HEK293 (cell line): ENCODE measurements at regions not wholly inside any gene's neighbourhood (a gene's known extent, or its start where the extent isn't known, plus 50 kb on each side); places are given as distances from the start of the nearest gene placed in this dataset.
A peak's percentile ranks its signal among the peaks of the same experiment; 100 is the strongest.

ENCODE experiments used
- CTCF ChIA-PET: fragments of 350-600 bp; formaldehyde crosslinking; extraction: SDS; loops from one replicate; lab custom pipeline; 2021; ENCODE audit warnings: antibody characterized with exemption; lab: Yijun Ruan, JAX
- POLR2A ChIA-PET: fragments of 300-600 bp; formaldehyde crosslinking; extraction: SDS; loops from one replicate; lab custom pipeline; 2020; ENCODE audit warnings: antibody characterized with exemption, inconsistent platforms; lab: Yijun Ruan, JAX
- H3K27ac ChIP-seq: fragments of 200-500 bp; sonication (Bioruptor generic); 2 replicates; pipeline ENCODE4 v1.5.1; 2014; ENCODE audit warnings: low read depth, low read length, control low read depth, inconsistent platforms; ENCODE audit errors: extremely low read depth
- H3K36me3 ChIP-seq, 2 experiments: fragments of 200-500 bp in 1 of 2; sonication (Bioruptor generic) in 1 of 2; 1 replicate in 1 of 2; 2 replicates in 1 of 2; pipeline ENCODE4 v1.5.1; 2014 to 2017; ENCODE audit warnings: inconsistent platforms in 2 of 2, low read length in 2 of 2; ENCODE audit not compliant: control insufficient read depth in 2 of 2, insufficient read depth in 1 of 2
- H3K4me1 ChIP-seq: fragments of 200-500 bp; sonication (Bioruptor generic); 2 replicates; pipeline ENCODE4 v1.5.1; 2014; ENCODE audit warnings: mild to moderate bottlenecking, low read length, inconsistent platforms; ENCODE audit not compliant: control insufficient read depth, insufficient read depth
- H3K4me3 ChIP-seq: 2 replicates; pipeline ENCODE4 v1.5.1; 2011; ENCODE audit warnings: low read depth, mild to moderate bottlenecking, control low read depth, low read length, moderate library complexity
- H3K9me3 ChIP-seq: fragments of 200-500 bp; sonication (Bioruptor generic); 2 replicates; pipeline ENCODE4 v1.5.1; 2014; ENCODE audit warnings: low read depth, low read length, inconsistent platforms; ENCODE audit not compliant: control insufficient read depth, insufficient read depth
- SALL2 ChIP-seq: fragments of 450-650 bp; formaldehyde crosslinking; IDR thresholded peaks from 2 replicates; pipeline ENCODE4 v1.5.0; 2017; ENCODE audit warnings: missing biosample characterization, mild to moderate bottlenecking, missing genetic modification characterization, borderline replicate concordance
- ZBTB1 ChIP-seq: fragments of 450-650 bp; formaldehyde crosslinking; IDR thresholded peaks from 2 replicates; pipeline ENCODE4 v1.5.1; 2016; ENCODE audit warnings: missing biosample characterization, missing genetic modification characterization
- ZEB2 ChIP-seq: fragments of 450-650 bp; formaldehyde crosslinking; IDR thresholded peaks from 2 replicates; pipeline ENCODE4 v1.5.1; 2016; ENCODE audit warnings: missing biosample characterization, missing genetic modification characterization
- ZFP3 ChIP-seq: fragments of 450-650 bp; formaldehyde crosslinking; IDR thresholded peaks from 2 replicates; pipeline ENCODE4 v1.5.1; 2016; ENCODE audit warnings: low read depth, missing biosample characterization, missing genetic modification characterization
- ZFP69B ChIP-seq: fragments of 450-650 bp; formaldehyde crosslinking; IDR thresholded peaks from 2 replicates; pipeline ENCODE4 v1.5.1; 2016; ENCODE audit warnings: missing biosample characterization, missing genetic modification characterization
- ZIC2 ChIP-seq: fragments of 450-650 bp; formaldehyde crosslinking; IDR thresholded peaks from 2 replicates; pipeline ENCODE4 v1.5.1; 2016; ENCODE audit warnings: missing biosample characterization, missing genetic modification characterization
- ZNF211 ChIP-seq: fragments of 450-650 bp; formaldehyde crosslinking; IDR thresholded peaks from 2 replicates; pipeline ENCODE4 v1.5.1; 2016; ENCODE audit warnings: low read depth, missing biosample characterization, missing genetic modification characterization
- ZNF311 ChIP-seq: fragments of 450-650 bp; formaldehyde crosslinking; IDR thresholded peaks from 2 replicates; pipeline ENCODE4 v1.5.1; 2017; ENCODE audit warnings: missing biosample characterization, missing genetic modification characterization, borderline replicate concordance
- ZNF366 ChIP-seq: fragments of 450-650 bp; formaldehyde crosslinking; conservative IDR thresholded peaks from 2 replicates; pipeline ENCODE4 v1.5.1; 2016; ENCODE audit warnings: missing biosample characterization, missing genetic modification characterization
- ZNF391 ChIP-seq: fragments of 450-650 bp; formaldehyde crosslinking; IDR thresholded peaks from 2 replicates; pipeline ENCODE4 v1.5.1; 2016; ENCODE audit warnings: low read depth, missing biosample characterization, missing genetic modification characterization, borderline replicate concordance
- ZNF555 ChIP-seq: fragments of 450-650 bp; formaldehyde crosslinking; conservative IDR thresholded peaks from 2 replicates; pipeline ENCODE4 v1.5.1; 2017; ENCODE audit warnings: missing biosample characterization, mild to moderate bottlenecking, missing genetic modification characterization, inconsistent platforms
- ZNF623 ChIP-seq: fragments of 450-650 bp; formaldehyde crosslinking; IDR thresholded peaks from 2 replicates; pipeline ENCODE4 v1.5.1; 2016; ENCODE audit warnings: missing biosample characterization, missing genetic modification characterization
- ZNF624 ChIP-seq: fragments of 450-650 bp; formaldehyde crosslinking; IDR thresholded peaks from 2 replicates; pipeline ENCODE4 v1.5.1; 2017; ENCODE audit warnings: missing biosample characterization, missing genetic modification characterization
- ZNF670 ChIP-seq: fragments of 450-650 bp; formaldehyde crosslinking; IDR thresholded peaks from 2 replicates; pipeline ENCODE4 v1.5.1; 2016; ENCODE audit warnings: missing biosample characterization, missing genetic modification characterization, low read depth
- ZNF830 ChIP-seq: fragments of 450-650 bp; IDR thresholded peaks from 2 replicates; pipeline ENCODE4 v1.5.0; 2018; ENCODE audit warnings: missing biosample characterization, missing genetic modification characterization, low read depth, mild to moderate bottlenecking, moderate library complexity
- ZNF837 ChIP-seq: fragments of 450-650 bp; formaldehyde crosslinking; IDR thresholded peaks from 2 replicates; pipeline ENCODE4 v1.5.1; 2016; ENCODE audit warnings: missing biosample characterization, missing genetic modification characterization
- TF ChIP-seq, protein P1 (sequence below): fragments of 450-650 bp; formaldehyde crosslinking; IDR thresholded peaks from 2 replicates; pipeline ENCODE4 v1.5.1; 2016; ENCODE audit warnings: missing biosample characterization, missing genetic modification characterization
- TF ChIP-seq, protein P2 (sequence below): fragments of 450-650 bp; formaldehyde crosslinking; IDR thresholded peaks from 2 replicates; pipeline ENCODE4 v1.5.1; 2016; ENCODE audit warnings: missing biosample characterization, missing genetic modification characterization
- TF ChIP-seq, protein P3 (sequence below): fragments of 450-650 bp; formaldehyde crosslinking; IDR thresholded peaks from 2 replicates; pipeline ENCODE4 v1.5.1; 2017; ENCODE audit warnings: missing biosample characterization, missing genetic modification characterization
- TF ChIP-seq, protein P4 (sequence below): fragments of 450-650 bp; formaldehyde crosslinking; IDR thresholded peaks from 2 replicates; pipeline ENCODE4 v1.5.0; 2017; ENCODE audit warnings: missing biosample characterization, missing genetic modification characterization, borderline replicate concordance

DNA sequence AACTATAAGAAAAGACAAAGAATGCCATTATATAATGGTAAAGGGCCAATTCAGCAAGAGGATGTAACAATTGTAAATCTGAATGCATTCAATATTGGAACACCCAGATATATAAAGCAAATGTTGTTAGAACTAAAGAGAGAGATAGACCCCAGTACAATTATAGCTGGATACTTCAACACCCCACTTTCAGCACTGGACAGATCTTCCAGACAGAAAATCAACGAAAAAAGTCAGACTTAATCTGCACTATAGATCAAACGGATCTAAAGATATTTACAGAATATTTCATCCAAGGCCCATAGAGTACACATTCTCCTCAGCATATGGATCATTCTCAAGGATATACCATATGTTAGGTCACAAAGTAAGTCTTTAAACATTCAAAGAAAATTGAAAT, 194.6 kb upstream of the DACH1 start:
- H3K27ac ChIP-seq: no peak overlapping the region
- POLR2A ChIA-PET: no interaction called here
- no peaks in the 10 kb centered on the region for H3K36me3 ChIP-seq
- no peak for TF ChIP-seq ZNF623
- TF ChIP-seq ZNF830 (tag by site-specific recombination): no peak
- TF ChIP-seq, protein P1, sequence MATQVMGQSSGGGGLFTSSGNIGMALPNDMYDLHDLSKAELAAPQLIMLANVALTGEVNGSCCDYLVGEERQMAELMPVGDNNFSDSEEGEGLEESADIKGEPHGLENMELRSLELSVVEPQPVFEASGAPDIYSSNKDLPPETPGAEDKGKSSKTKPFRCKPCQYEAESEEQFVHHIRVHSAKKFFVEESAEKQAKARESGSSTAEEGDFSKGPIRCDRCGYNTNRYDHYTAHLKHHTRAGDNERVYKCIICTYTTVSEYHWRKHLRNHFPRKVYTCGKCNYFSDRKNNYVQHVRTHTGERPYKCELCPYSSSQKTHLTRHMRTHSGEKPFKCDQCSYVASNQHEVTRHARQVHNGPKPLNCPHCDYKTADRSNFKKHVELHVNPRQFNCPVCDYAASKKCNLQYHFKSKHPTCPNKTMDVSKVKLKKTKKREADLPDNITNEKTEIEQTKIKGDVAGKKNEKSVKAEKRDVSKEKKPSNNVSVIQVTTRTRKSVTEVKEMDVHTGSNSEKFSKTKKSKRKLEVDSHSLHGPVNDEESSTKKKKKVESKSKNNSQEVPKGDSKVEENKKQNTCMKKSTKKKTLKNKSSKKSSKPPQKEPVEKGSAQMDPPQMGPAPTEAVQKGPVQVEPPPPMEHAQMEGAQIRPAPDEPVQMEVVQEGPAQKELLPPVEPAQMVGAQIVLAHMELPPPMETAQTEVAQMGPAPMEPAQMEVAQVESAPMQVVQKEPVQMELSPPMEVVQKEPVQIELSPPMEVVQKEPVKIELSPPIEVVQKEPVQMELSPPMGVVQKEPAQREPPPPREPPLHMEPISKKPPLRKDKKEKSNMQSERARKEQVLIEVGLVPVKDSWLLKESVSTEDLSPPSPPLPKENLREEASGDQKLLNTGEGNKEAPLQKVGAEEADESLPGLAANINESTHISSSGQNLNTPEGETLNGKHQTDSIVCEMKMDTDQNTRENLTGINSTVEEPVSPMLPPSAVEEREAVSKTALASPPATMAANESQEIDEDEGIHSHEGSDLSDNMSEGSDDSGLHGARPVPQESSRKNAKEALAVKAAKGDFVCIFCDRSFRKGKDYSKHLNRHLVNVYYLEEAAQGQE (tag by site-specific recombination): peak; percentile 47; the same call in 1 of the 2 replicates
- TF ChIP-seq, protein P2, sequence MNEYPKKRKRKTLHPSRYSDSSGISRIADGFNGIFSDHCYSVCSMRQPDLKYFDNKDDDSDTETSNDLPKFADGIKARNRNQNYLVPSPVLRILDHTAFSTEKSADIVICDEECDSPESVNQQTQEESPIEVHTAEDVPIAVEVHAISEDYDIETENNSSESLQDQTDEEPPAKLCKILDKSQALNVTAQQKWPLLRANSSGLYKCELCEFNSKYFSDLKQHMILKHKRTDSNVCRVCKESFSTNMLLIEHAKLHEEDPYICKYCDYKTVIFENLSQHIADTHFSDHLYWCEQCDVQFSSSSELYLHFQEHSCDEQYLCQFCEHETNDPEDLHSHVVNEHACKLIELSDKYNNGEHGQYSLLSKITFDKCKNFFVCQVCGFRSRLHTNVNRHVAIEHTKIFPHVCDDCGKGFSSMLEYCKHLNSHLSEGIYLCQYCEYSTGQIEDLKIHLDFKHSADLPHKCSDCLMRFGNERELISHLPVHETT (tag by site-specific recombination): no peak
- no peak overlapping the region for H3K4me3 ChIP-seq
- CTCF ChIA-PET: interaction anchor here (0.7 kb wide), 1 partner anchor 263 kb away, joined by 3 read pairs; no protein-coding TSS in a partner anchor
- H3K4me1 ChIP-seq: no peaks in the 10 kb centered on the region
- no peaks in the 10 kb centered on the region for H3K9me3 ChIP-seq

DNA sequence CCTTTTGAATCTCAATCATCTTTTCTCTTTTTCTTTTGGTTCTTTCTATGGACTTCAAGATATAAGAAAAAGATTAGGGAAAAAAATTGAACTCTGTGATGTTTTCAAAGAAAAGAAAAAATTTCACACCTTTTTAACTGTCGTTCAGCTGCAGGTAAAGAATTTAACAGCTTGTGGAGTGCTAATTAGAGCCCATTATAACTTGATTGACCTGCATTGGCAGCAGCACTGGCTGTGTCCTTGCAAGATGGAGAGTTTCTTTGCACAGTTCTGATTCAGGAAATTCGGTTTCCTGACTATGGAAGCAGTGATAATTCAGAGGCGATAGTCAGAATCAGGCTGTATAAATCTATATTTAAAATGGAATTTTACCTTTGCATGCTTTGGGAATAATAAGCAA, 183.2 kb upstream of the DACH1 start:
- ChIA-PET POLR2A (no interaction called here), CTCF (no interaction called here)
- H3K36me3 ChIP-seq: no peaks in the 10 kb centered on the region
- no peaks in the 10 kb centered on the region for H3K9me3 ChIP-seq
- TF ChIP-seq ZFP69B (no peak), ZNF837 (tag by site-specific recombination) (no peak), ZFP3 (no peak), ZNF211 (tag by site-specific recombination) (no peak), SALL2 (tag by site-specific recombination) (no peak), ZNF624 (tag by site-specific recombination) (no peak), ZNF391 (tag by site-specific recombination) (no peak), ZIC2 (tag by site-specific recombination) (no peak), ZNF555 (tag by site-specific recombination) (no peak), ZNF670 (tag by site-specific recombination) (no peak), ZBTB1 (tag by site-specific recombination) (no peak), ZNF311 (tag by site-specific recombination) (no peak), ZNF366 (tag by site-specific recombination) (no peak), ZEB2 (tag by site-specific recombination) (no peak)
- TF ChIP-seq, protein P3, sequence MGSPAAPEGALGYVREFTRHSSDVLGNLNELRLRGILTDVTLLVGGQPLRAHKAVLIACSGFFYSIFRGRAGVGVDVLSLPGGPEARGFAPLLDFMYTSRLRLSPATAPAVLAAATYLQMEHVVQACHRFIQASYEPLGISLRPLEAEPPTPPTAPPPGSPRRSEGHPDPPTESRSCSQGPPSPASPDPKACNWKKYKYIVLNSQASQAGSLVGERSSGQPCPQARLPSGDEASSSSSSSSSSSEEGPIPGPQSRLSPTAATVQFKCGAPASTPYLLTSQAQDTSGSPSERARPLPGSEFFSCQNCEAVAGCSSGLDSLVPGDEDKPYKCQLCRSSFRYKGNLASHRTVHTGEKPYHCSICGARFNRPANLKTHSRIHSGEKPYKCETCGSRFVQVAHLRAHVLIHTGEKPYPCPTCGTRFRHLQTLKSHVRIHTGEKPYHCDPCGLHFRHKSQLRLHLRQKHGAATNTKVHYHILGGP (tag by site-specific recombination): no peak
- TF ChIP-seq, protein P4, sequence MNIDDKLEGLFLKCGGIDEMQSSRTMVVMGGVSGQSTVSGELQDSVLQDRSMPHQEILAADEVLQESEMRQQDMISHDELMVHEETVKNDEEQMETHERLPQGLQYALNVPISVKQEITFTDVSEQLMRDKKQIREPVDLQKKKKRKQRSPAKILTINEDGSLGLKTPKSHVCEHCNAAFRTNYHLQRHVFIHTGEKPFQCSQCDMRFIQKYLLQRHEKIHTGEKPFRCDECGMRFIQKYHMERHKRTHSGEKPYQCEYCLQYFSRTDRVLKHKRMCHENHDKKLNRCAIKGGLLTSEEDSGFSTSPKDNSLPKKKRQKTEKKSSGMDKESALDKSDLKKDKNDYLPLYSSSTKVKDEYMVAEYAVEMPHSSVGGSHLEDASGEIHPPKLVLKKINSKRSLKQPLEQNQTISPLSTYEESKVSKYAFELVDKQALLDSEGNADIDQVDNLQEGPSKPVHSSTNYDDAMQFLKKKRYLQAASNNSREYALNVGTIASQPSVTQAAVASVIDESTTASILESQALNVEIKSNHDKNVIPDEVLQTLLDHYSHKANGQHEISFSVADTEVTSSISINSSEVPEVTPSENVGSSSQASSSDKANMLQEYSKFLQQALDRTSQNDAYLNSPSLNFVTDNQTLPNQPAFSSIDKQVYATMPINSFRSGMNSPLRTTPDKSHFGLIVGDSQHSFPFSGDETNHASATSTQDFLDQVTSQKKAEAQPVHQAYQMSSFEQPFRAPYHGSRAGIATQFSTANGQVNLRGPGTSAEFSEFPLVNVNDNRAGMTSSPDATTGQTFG (tag by site-specific recombination): no peak
- no peak overlapping the region for H3K27ac ChIP-seq
- H3K4me3 ChIP-seq: no peak overlapping the region
- H3K4me1 ChIP-seq: no peaks in the 10 kb centered on the region
